HUES48 (cell line): ENCODE measurements at regions not wholly inside any gene's neighbourhood (a gene's known extent, or its start where the extent isn't known, plus 50 kb on each side); places are given as distances from the start of the nearest gene placed in this dataset.
A peak's percentile ranks its signal among the peaks of the same experiment; 100 is the strongest.

ENCODE experiments used
- H3K27ac ChIP-seq: one replicate; pipeline ENCODE4 v1.7.0; 2013; ENCODE audit warnings: low read depth, low read length, inconsistent platforms
- H3K27me3 ChIP-seq: 2 replicates; pipeline ENCODE4 v1.6.1; 2013; ENCODE audit warnings: mild to moderate bottlenecking, low read length; ENCODE audit not compliant: control insufficient read depth, insufficient read depth
- H3K36me3 ChIP-seq: 2 replicates; pipeline ENCODE4 v1.6.1; 2013; ENCODE audit warnings: low read length; ENCODE audit not compliant: control insufficient read depth, insufficient read depth
- H3K4me1 ChIP-seq: 2 replicates; pipeline ENCODE4 v1.6.1; 2013; ENCODE audit warnings: mild to moderate bottlenecking, low read length; ENCODE audit not compliant: control insufficient read depth, insufficient read depth
- H3K4me3 ChIP-seq: 2 replicates; pipeline ENCODE4 v1.5.1; 2013; ENCODE audit warnings: mild to moderate bottlenecking, low read depth, low read length
- H3K9ac ChIP-seq: 2 replicates; pipeline ENCODE4 v1.6.1; 2013; ENCODE audit warnings: mild to moderate bottlenecking, low read depth, low read length, moderate library complexity
- H3K9me3 ChIP-seq: 2 replicates; pipeline ENCODE4 v1.6.1; 2013; ENCODE audit warnings: low read length; ENCODE audit not compliant: control insufficient read depth, insufficient read depth

DNA sequence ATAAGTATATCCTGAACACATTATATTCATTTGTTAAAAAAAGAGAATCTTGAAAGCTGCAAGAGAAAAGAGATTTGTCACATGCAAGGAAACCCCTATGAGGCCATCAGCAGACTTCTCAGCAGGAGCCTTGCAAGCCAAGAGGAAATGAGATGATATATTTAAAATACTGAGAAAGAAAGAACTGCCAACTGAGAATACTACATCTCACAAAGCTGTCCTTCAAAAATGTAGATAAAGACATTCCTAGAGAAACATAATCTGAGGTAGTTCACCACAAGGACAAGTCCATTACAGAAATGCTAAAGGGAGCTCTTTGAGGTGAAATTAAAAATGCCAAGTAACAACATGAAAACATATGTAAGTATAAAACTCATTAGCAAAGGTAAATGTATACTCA lies 224.4 kb upstream of the MBL2 start:
- H3K9me3 ChIP-seq, result no peaks in the 10 kb centered on the region

DNA sequence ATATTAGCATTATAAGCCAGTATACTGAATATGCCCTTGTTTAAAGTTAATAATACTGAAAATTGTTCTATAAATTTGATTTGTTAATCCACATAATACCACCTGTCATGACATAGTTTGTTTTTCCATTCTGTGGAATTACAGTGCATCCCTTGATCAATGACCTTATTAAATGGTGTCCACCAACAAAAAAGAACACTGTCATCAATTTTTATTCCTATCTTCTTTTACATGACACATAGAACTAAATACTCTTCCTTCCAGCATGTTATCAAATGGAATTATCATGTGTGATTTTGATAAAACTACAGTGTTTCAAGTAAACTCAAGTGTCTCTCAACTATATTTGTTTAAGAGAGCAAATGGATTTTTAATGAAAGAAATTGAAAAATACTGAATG lies 221.8 kb upstream of the MBL2 start:
- peaks cover 5% of the 10 kb centered on the region for H3K4me1 ChIP-seq
- no peaks in the 10 kb centered on the region for H3K27me3 ChIP-seq
- no peak overlapping the region for H3K4me3 ChIP-seq
- H3K27ac ChIP-seq, result no peak overlapping the region
- H3K36me3 ChIP-seq, result no peaks in the 10 kb centered on the region
- no peak overlapping the region for H3K9ac ChIP-seq
- no peaks in the 10 kb centered on the region for H3K9me3 ChIP-seq

More for the DNA sequence above, 224.4 kb upstream of the MBL2 start:
- Histone ChIP-seq H3K27me3 (no peaks in the 10 kb centered on the region), H3K4me3 (no peak overlapping the region), H3K27ac (no peak overlapping the region), H3K36me3 (no peaks in the 10 kb centered on the region), H3K9ac (no peak overlapping the region), H3K4me1 (peaks cover 9% of the 10 kb centered on the region)

DNA sequence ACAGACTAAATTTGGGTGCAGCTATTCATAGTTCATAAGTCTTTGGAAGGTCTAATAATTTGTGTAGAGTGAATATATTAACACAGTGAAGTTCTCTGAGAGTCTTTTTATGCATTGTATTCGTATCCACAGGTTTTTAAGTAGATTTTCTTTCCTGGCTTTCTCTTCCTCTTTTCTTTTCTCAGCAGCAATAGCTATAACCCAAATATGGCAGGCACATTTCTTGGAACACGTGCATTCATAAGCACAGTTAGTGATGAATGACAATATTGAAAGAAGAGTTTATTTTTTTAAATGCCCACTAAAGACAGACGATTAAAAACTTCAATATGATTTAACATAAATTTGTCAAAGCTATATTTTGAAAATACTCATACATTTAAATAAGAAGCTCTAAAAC lies 220.5 kb upstream of the MBL2 start:
- H3K9ac ChIP-seq, result no peak overlapping the region
- no peaks in the 10 kb centered on the region for H3K36me3 ChIP-seq
- no peak overlapping the region for H3K27ac ChIP-seq
- no peaks in the 10 kb centered on the region for H3K4me1 ChIP-seq
- no peak overlapping the region for H3K4me3 ChIP-seq
- H3K27me3 ChIP-seq, result no peaks in the 10 kb centered on the region
- no peaks in the 10 kb centered on the region for H3K9me3 ChIP-seq

DNA sequence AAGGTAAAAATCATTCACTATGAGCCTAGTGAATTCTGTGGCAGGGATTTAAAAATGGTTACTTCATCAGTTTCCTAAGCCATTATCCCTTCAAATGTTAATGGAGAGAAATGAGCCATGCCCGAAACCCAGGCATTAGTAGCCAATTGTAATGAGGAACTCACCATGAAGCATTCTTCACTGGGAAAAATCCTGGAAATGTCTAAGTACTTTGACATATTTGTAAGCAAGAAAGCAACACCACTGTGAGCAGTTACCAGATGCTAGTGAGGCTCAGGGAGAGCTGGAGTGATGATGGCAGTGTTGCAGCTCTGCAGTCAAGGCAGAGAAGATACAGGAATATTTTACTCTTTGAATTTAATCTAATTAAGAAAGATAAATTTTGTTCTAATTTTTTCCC lies 220.0 kb upstream of the MBL2 start:
- H3K27ac ChIP-seq, result no peak overlapping the region
- H3K9ac ChIP-seq, result no peak overlapping the region
- H3K9me3 ChIP-seq, result no peaks in the 10 kb centered on the region
- H3K27me3 ChIP-seq, result no peaks in the 10 kb centered on the region
- no peaks in the 10 kb centered on the region for H3K4me1 ChIP-seq
- H3K4me3 ChIP-seq, result no peak overlapping the region
- H3K36me3 ChIP-seq, result no peaks in the 10 kb centered on the region

DNA sequence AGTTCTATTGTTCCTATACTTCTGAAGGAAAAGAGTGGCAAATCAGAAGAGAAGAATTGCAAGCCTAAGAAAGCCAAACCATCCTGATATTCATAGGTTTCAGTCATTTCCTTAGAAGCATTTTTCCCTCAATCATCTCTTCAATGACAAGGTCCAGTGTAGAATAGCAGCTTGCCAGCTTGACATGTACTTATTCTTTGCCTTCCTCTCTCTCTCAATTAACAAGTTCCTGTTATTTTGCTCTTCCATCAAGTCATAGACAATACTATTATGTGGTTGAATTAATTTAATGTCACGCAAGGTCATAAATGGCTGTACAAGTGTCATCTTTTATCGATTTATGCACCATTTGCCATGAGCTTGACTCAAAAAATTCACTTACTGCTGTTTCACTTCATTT lies 216.3 kb upstream of the MBL2 start:
- Histone ChIP-seq H3K9me3 (no peaks in the 10 kb centered on the region), H3K36me3 (no peaks in the 10 kb centered on the region), H3K4me3 (no peak overlapping the region), H3K27me3 (no peaks in the 10 kb centered on the region), H3K9ac (no peak overlapping the region), H3K4me1 (no peaks in the 10 kb centered on the region), H3K27ac (no peak overlapping the region)

DNA sequence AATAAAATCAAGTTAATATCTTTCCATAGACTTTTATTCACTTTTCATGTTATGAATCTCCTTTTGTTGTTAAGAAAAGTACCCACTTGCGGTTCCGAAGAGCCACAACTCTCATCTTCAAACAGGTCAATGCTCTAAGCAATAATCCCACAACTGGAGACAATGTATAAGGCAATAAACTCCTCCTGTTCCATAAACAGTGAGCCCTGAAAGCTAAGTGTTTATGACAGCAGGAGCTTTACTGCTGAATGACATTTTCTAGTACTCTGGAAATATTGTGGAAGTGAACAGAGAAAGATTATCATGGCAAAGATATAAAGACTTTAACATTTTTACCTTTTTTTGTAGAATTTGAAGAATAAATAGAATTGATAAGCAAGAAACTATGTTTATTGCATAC lies 213.5 kb upstream of the MBL2 start:
- Histone ChIP-seq H3K27ac (no peak overlapping the region), H3K4me3 (no peak overlapping the region), H3K4me1 (no peaks in the 10 kb centered on the region), H3K9ac (no peak overlapping the region), H3K9me3 (no peaks in the 10 kb centered on the region), H3K27me3 (no peaks in the 10 kb centered on the region), H3K36me3 (no peaks in the 10 kb centered on the region)

DNA sequence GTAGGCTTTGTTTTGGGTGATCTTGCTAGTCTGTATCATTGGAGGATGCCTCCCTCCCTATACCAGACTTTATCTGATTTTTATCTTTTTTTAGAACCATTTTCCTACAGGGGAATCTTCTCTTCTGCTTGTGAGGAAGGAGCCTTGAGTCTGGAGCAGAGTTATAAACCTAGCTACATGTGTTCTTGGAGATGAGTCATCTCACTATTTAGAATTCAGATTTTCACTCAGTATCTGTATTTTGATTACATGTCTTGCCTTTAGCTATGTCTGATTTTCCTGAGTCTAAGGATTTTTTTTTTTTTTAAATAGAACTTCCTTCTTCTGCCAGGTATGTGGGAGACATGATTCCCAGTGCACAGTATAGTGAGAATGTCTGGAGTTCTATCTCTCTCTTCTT lies 211.6 kb upstream of the MBL2 start:
- no peaks in the 10 kb centered on the region; the same call in 1 of the 2 replicates for H3K4me1 ChIP-seq
- H3K27ac ChIP-seq, result no peak overlapping the region
- H3K4me3 ChIP-seq, result no peak overlapping the region
- H3K9me3 ChIP-seq, result no peaks in the 10 kb centered on the region
- no peaks in the 10 kb centered on the region for H3K27me3 ChIP-seq
- no peak overlapping the region for H3K9ac ChIP-seq
- no peaks in the 10 kb centered on the region for H3K36me3 ChIP-seq

DNA sequence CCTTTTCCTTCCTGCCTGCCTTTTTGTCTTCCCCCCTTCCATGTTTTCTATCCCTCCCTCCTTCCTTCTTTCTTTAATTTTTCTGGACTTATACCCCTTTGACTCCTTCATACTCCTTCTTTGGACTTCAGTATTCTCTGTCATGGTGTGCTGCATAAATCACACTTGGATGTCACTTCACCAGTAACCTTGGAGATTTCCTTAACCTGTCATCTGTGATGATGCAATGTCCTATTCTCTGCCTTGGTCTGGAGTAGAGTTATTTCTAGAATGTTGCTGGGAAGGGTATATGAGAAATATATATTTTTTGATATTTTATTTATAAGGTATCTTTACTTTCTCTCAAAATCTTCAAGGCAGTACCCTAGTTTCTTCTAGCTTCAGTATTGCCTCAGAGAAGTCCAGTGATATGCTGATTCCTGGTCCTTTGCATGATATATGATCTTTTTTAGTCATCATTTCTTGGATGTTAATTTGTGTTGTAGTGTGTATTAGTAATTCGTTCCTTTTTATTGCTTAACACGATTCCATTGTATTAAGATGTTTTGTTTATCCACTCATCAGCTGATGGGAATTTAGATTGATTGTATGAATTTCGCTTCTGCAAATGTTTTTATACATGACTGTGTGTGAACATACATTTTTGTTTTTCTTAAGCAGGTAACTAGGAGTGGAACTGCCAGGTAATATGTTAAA lies 206.9 kb upstream of the MBL2 start:
- Histone ChIP-seq H3K9ac (no peak overlapping the region), H3K4me1 (no peaks in the 10 kb centered on the region; the same call in 1 of the 2 replicates), H3K4me3 (no peak overlapping the region), H3K36me3 (no peaks in the 10 kb centered on the region), H3K27me3 (no peaks in the 10 kb centered on the region), H3K27ac (no peak overlapping the region), H3K9me3 (no peaks in the 10 kb centered on the region)

DNA sequence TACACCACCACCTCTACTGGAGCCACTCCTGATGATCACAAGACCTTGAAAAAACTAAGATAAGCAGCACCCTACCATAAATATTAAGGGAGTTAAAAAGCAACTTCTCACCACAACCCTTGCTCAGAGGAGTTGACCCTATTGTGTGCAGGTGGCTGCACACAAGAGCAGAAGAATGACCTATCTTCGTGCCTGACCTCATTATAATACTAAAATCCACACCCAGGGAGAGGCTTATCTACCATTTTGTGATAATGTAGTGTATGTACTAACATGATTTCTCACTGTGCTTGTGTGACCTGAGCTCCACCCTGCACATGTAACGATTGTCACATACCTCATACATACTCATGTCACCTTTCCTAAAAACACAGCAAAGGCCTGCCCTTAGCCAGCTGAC lies 205.0 kb upstream of the MBL2 start:
- Histone ChIP-seq H3K27ac (no peak overlapping the region), H3K36me3 (no peaks in the 10 kb centered on the region), H3K27me3 (no peaks in the 10 kb centered on the region), H3K9me3 (peaks cover 12% of the 10 kb centered on the region), H3K4me1 (no peaks in the 10 kb centered on the region; the same call in 1 of the 2 replicates), H3K4me3 (no peak overlapping the region), H3K9ac (no peak overlapping the region)

DNA sequence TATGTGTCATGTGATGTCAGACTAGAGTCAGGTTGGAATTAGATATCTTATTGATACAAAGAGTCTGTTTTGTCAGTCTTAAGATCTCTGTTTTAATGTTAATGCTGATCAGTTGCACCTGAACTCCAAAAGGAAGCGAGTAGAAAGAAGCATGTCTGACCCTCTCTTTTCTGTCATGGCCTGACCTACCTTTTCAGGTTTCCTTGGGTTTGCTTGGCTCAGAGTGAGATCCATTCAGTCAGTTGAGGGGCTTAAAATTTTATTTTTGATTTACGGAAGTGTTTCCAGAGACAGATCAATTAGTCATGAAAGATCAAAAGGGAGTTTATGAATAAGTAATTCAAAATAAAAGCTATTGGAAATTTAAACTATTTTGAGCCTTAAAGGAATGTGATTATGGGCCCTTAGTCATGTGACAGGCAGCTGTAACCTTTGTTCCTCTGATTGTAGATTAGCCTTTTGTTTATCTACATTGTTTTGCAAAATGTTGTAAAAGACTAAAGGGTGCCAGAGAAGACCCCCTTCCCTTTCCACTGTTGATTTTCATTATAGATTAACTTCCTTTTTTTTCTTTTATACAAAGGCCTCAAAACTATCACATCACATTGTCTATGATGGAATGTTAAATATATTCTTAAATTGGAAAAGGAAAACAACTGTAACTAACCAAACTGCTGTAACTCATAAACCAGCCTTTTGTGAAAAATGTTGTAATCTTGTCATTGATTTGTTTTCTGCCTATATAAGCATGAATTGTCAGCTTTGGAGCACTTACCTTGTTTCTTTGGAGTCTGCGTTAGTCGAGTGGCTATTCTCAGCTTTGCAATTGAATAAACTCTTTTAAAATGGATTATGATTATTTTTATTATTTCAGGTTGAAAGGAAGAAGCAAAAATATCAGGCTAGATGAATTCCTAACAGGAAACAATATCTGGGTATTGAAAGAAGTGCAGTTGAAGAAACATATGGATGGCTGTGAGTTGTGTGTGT lies 195.5 kb upstream of the MBL2 start:
- Histone ChIP-seq H3K9me3 (peaks cover 21% of the 10 kb centered on the region), H3K27ac (peak overlapping the region; percentile 91), H3K4me3 (no peak overlapping the region), H3K9ac (peak overlapping the region; percentile 56), H3K27me3 (no peaks in the 10 kb centered on the region), H3K36me3 (no peaks in the 10 kb centered on the region), H3K4me1 (peaks cover 49% of the 10 kb centered on the region)

DNA sequence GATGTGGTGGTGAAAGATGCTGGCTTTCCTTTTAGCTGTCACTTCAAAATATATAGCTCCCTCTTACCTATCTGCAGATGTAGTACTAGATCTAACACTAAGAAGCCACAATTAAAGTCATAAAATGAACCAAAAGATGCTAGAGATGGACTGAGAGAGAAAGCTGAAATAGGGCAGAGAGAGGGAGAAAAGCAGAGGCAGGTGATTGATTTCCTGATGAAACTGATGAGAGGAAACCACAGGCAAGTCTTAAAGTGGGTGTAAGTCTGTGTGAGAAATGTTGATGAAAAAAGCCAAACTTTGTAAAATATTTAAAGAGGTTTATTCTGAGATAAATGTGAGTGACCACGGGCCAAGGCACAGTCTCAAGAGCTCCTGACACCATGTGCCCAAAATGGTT lies 194.3 kb upstream of the MBL2 start:
- Histone ChIP-seq H3K27me3 (no peaks in the 10 kb centered on the region), H3K9me3 (peaks cover 9% of the 10 kb centered on the region), H3K27ac (peak overlapping the region; percentile 91), H3K4me1 (peaks cover 49% of the 10 kb centered on the region), H3K36me3 (no peaks in the 10 kb centered on the region), H3K9ac (no peak overlapping the region), H3K4me3 (no peak overlapping the region)
